ENCODE measurements at regions not wholly inside any gene's neighbourhood (a gene's known extent, or its start where the extent isn't known, plus 50 kb on each side); places are given as distances from the start of the nearest gene placed in this dataset.

- TF ChIP-seq CTCF (IDR thresholded peaks at IDR 0.05; ENCODE audit: borderline replicate concordance, insufficient read depth, low read depth, low read length), result no peak
- H3K4me3 ChIP-seq (ENCODE audit: low read depth, low read length), result no peak overlapping the region
These were observed 57.7 kb upstream of the EDNRA start for GRCh38 chr4:147423229-147423628.

GRCh38 chr4:147425019-147425418, 55.9 kb upstream of the EDNRA start:
- TF ChIP-seq CTCF (IDR thresholded peaks at IDR 0.05; ENCODE audit: borderline replicate concordance, insufficient read depth, low read depth, low read length), result no peak
- H3K4me3 ChIP-seq (ENCODE audit: low read depth, low read length), result no peak overlapping the region

- no peak for TF ChIP-seq CTCF (IDR thresholded peaks at IDR 0.05; ENCODE audit: borderline replicate concordance, insufficient read depth, low read depth, low read length)
- no peak overlapping the region for H3K4me3 ChIP-seq (ENCODE audit: low read depth, low read length)
These were observed 52.3 kb upstream of the EDNRA start for GRCh38 chr4:147428583-147428982.

GRCh38 chr4:147430111-147430510, 50.8 kb upstream of the EDNRA start:
- no peak for TF ChIP-seq CTCF (IDR thresholded peaks at IDR 0.05; ENCODE audit: borderline replicate concordance, insufficient read depth, low read depth, low read length)

More at GRCh38 chr4:147430111-147430510, 50.8 kb upstream of the EDNRA start:
- H3K4me3 ChIP-seq (ENCODE audit: low read depth, low read length), result no peak overlapping the region

Measured in GM12875 (cell line).